ENCODE measurements at regions not wholly inside any gene's neighbourhood (a gene's known extent, or its start where the extent isn't known, plus 50 kb on each side); places are given as distances from the start of the nearest gene placed in this dataset.
"Not testable (repeated sequence)": the region's sequence is repeated elsewhere in the genome, so short reads cannot be mapped to it uniquely, and the experiment has no call there.

DNA sequence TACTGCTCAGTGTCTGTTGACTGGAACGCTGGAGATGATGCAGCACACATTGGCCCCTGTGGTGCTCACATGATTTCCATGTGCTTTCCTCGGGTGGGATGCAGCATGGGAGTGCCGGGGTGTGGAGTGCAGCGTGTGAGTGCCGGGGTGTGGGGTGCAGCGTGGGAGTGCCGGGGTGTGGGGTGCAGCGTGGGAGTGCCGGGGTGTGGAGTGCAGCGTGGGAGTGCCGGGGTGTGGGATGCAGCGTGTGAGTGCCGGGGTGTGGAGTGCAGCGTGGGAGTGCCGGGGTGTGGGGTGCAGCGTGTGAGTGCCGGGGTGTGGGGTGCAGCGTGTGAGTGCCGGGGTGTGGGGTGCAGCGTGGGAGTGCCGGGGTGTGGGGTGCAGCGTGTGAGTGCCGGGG, 907.4 kb upstream of the TPTE start:
- TF ChIP-seq CTCF (IDR thresholded peaks at IDR 0.05 in 8 of 11, conservative IDR thresholded peaks at IDR 0.05 in 3 of 11); POLR2AphosphoS5 (IDR thresholded peaks at IDR 0.05): not testable (repeated sequence)
